ENCODE measurements at regions not wholly inside any gene's neighbourhood (a gene's known extent, or its start where the extent isn't known, plus 50 kb on each side); places are given as distances from the start of the nearest gene placed in this dataset.

- DNase-seq = no peak
Observed at GRCh38 chr3:78004571-78004970, 964.7 kb downstream of the ROBO2 start.

- no peak for DNase-seq
Observed at GRCh38 chr3:78013653-78014052, 973.8 kb downstream of the ROBO2 start.

- no peak for DNase-seq
Observed at GRCh38 chr3:78015856-78016255, 976.0 kb downstream of the ROBO2 start.

GRCh38 chr3:78021710-78022109 is 981.8 kb downstream of the ROBO2 start:
- no peak for DNase-seq

- DNase-seq = no peak
Observed at GRCh38 chr3:78022232-78022631, 982.3 kb downstream of the ROBO2 start.

- no peak for DNase-seq
Observed at GRCh38 chr3:78023257-78023656, 983.4 kb downstream of the ROBO2 start.

GRCh38 chr3:78025916-78026315 is 986.0 kb downstream of the ROBO2 start:
- no peak for DNase-seq

- DNase-seq = no peak
Observed at GRCh38 chr3:78026318-78026828, 986.5 kb downstream of the ROBO2 start.

- no peak for DNase-seq
Observed at GRCh38 chr3:78029775-78030174, 989.9 kb downstream of the ROBO2 start.

GRCh38 chr3:78035131-78035641 is 995.3 kb downstream of the ROBO2 start:
- DNase-seq = no peak

GRCh38 chr3:78041486-78041885 is 1001.6 kb downstream of the ROBO2 start:
- DNase-seq = no peak

- DNase-seq = no peak
Observed at GRCh38 chr3:78046566-78046965, 1006.7 kb downstream of the ROBO2 start.

- no peak for DNase-seq
Observed at GRCh38 chr3:78048698-78049097, 1008.8 kb downstream of the ROBO2 start.

- no peak for DNase-seq
Observed at GRCh38 chr3:78049521-78049920, 1009.6 kb downstream of the ROBO2 start.

- DNase-seq = no peak
Observed at GRCh38 chr3:78050276-78051065, 1010.6 kb downstream of the ROBO2 start.

GRCh38 chr3:78052746-78053145 is 1012.8 kb downstream of the ROBO2 start:
- no peak for DNase-seq

GRCh38 chr3:78066287-78066686 is 1026.4 kb downstream of the ROBO2 start:
- no peak for DNase-seq

GRCh38 chr3:78070188-78070587 is 1030.3 kb downstream of the ROBO2 start:
- DNase-seq = no peak

GRCh38 chr3:78076379-78076778 is 1036.5 kb downstream of the ROBO2 start:
- no peak for DNase-seq

GRCh38 chr3:78077178-78077577 is 1037.3 kb downstream of the ROBO2 start:
- no peak for DNase-seq

GRCh38 chr3:78077842-78078241 is 1037.9 kb downstream of the ROBO2 start:
- DNase-seq = no peak

GRCh38 chr3:78079514-78079913 is 1039.6 kb downstream of the ROBO2 start:
- no peak for DNase-seq

- no peak for DNase-seq
Observed at GRCh38 chr3:78086150-78086549, 1046.3 kb downstream of the ROBO2 start.

- DNase-seq = no peak
Observed at GRCh38 chr3:78087134-78087533, 1047.2 kb downstream of the ROBO2 start.

GRCh38 chr3:78088006-78088405 is 1048.1 kb downstream of the ROBO2 start:
- DNase-seq = no peak
